NB4 (cell line): ENCODE measurements at regions not wholly inside any gene's neighbourhood (a gene's known extent, or its start where the extent isn't known, plus 50 kb on each side); places are given as distances from the start of the nearest gene placed in this dataset.

Experiments
- POLR2A ChIP-seq: IDR thresholded peaks from 2 replicates; pipeline ENCODE4 v1.6.1; 2011; ENCODE audit warnings: mild to moderate bottlenecking; ENCODE audit not compliant: insufficient read length; ENCODE audit errors: extremely low read depth
- TF ChIP-seq, protein P1 (sequence below): IDR thresholded peaks from one replicate; pipeline ENCODE4 v1.5.1; 2012; ENCODE audit warnings: low read depth, low read length

DNA sequence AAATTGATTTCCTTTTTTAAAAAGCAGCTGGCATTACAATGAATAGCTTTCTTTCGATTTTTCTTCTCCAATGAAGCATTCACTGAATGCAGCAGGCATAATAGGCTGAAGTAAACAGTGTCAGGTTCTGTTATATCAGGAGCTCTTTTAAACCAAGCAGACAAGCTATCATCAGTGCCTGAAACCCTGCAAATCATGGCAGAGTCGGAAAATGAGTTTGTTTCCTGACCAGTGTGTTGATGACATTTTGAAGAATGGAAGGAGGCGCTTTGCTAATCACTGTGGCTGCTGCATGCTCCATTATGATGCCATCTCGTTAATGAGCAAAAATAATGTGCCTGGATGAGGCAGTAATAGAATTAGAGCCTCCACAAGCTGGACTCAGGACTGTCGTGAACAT lies 284.5 kb downstream of the ZNF608 start:
- TF ChIP-seq POLR2A, result no peak
- TF ChIP-seq, protein P1, sequence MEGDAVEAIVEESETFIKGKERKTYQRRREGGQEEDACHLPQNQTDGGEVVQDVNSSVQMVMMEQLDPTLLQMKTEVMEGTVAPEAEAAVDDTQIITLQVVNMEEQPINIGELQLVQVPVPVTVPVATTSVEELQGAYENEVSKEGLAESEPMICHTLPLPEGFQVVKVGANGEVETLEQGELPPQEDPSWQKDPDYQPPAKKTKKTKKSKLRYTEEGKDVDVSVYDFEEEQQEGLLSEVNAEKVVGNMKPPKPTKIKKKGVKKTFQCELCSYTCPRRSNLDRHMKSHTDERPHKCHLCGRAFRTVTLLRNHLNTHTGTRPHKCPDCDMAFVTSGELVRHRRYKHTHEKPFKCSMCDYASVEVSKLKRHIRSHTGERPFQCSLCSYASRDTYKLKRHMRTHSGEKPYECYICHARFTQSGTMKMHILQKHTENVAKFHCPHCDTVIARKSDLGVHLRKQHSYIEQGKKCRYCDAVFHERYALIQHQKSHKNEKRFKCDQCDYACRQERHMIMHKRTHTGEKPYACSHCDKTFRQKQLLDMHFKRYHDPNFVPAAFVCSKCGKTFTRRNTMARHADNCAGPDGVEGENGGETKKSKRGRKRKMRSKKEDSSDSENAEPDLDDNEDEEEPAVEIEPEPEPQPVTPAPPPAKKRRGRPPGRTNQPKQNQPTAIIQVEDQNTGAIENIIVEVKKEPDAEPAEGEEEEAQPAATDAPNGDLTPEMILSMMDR, result no peak
